Endothelial cell of umbilical vein (primary cell): ENCODE measurements at regions not wholly inside any gene's neighbourhood (a gene's known extent, or its start where the extent isn't known, plus 50 kb on each side); places are given as distances from the start of the nearest gene placed in this dataset.

ENCODE experiments used
- EZH2 ChIP-seq: IDR thresholded peaks from 2 replicates; pipeline ENCODE4 v1.6.1; 2012; ENCODE audit warnings: borderline replicate concordance, low read depth, mild to moderate bottlenecking, moderate library complexity, low read length, inconsistent platforms; ENCODE audit not compliant: severe bottlenecking
- FOS ChIP-seq: IDR thresholded peaks from 2 replicates; pipeline ENCODE4 v1.6.1; 2011; ENCODE audit warnings: mild to moderate bottlenecking, low read length, moderate library complexity, borderline replicate concordance; ENCODE audit not compliant: insufficient read depth
- GATA2 ChIP-seq: IDR thresholded peaks from 2 replicates; pipeline ENCODE4 v1.7.0; 2011; ENCODE audit warnings: low read depth, mild to moderate bottlenecking, moderate library complexity, mixed read lengths, low read length; ENCODE audit not compliant: insufficient read length, insufficient read depth
- JUN ChIP-seq: IDR thresholded peaks from 2 replicates; pipeline ENCODE4 v1.6.1; 2011; ENCODE audit warnings: borderline replicate concordance, low read depth; ENCODE audit not compliant: insufficient read length, insufficient read depth
- POLR2A ChIP-seq: IDR thresholded peaks from 2 replicates; pipeline ENCODE4 v1.6.1; 2012; ENCODE audit warnings: low read depth, mild to moderate bottlenecking, control low read depth, low read length
- POLR2AphosphoS5 ChIP-seq: IDR thresholded peaks from 2 replicates; pipeline ENCODE4 v1.6.1; 2012; ENCODE audit warnings: low read depth, mild to moderate bottlenecking, control low read depth, low read length, moderate library complexity; ENCODE audit not compliant: insufficient read depth
- TF ChIP-seq, protein P1 (sequence below), 2 donors: IDR thresholded peaks; 1 replicate in 1 of 2; 2 replicates in 1 of 2; pipeline ENCODE4 v1.5.1; 2011; ENCODE audit warnings: low read length in 2 of 2, mild to moderate bottlenecking in 2 of 2, moderate library complexity in 2 of 2, control low read depth in 1 of 2, inconsistent platforms in 1 of 2, low read depth in 1 of 2; ENCODE audit not compliant: insufficient read depth in 1 of 2; ENCODE audit errors: extremely low read depth in 1 of 2

DNA sequence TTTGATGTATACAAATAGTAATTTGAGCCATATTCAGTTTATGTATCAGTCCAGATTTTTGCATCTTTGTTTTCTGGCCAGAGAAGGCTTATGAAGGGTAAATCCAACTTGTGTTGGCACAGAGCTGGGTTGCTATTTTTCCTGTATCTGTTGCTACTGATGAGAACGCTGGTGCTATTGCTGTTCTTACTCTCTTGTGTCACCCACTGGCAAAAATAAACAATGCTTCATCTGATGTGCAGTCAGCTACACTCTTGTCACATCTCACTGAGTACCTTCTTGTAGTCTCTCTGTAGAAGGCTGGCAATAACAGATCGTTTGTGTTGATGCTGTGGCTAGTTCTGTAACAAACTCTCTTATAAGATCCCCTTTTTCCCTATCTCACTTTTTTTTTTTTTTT, 323.4 kb downstream of the CDH19 start:
- TF ChIP-seq, protein P1, sequence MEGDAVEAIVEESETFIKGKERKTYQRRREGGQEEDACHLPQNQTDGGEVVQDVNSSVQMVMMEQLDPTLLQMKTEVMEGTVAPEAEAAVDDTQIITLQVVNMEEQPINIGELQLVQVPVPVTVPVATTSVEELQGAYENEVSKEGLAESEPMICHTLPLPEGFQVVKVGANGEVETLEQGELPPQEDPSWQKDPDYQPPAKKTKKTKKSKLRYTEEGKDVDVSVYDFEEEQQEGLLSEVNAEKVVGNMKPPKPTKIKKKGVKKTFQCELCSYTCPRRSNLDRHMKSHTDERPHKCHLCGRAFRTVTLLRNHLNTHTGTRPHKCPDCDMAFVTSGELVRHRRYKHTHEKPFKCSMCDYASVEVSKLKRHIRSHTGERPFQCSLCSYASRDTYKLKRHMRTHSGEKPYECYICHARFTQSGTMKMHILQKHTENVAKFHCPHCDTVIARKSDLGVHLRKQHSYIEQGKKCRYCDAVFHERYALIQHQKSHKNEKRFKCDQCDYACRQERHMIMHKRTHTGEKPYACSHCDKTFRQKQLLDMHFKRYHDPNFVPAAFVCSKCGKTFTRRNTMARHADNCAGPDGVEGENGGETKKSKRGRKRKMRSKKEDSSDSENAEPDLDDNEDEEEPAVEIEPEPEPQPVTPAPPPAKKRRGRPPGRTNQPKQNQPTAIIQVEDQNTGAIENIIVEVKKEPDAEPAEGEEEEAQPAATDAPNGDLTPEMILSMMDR (IDR thresholded peaks at IDR 0.05; ENCODE audit: extremely low read depth in 1 of 2, insufficient read depth in 1 of 2, low read depth in 1 of 2, low read length in 2 of 2) = no peak
- TF ChIP-seq POLR2AphosphoS5 = no peak
- no peak for TF ChIP-seq POLR2A
- TF ChIP-seq JUN = no peak
- no peak for TF ChIP-seq FOS
- TF ChIP-seq EZH2 = no peak
- no peak for TF ChIP-seq GATA2
